GM21723 (cell line): ENCODE measurements at regions not wholly inside any gene's neighbourhood (a gene's known extent, or its start where the extent isn't known, plus 50 kb on each side); places are given as distances from the start of the nearest gene placed in this dataset.

Source experiments
- ATAC-seq: cut with Tn5 transposase; IDR thresholded peaks from one replicate; pipeline ENCODE4 v1.9.1; 2021; ENCODE audit warnings: mild to moderate bottlenecking, moderate library complexity; ENCODE audit not compliant: unreplicated experiment

DNA sequence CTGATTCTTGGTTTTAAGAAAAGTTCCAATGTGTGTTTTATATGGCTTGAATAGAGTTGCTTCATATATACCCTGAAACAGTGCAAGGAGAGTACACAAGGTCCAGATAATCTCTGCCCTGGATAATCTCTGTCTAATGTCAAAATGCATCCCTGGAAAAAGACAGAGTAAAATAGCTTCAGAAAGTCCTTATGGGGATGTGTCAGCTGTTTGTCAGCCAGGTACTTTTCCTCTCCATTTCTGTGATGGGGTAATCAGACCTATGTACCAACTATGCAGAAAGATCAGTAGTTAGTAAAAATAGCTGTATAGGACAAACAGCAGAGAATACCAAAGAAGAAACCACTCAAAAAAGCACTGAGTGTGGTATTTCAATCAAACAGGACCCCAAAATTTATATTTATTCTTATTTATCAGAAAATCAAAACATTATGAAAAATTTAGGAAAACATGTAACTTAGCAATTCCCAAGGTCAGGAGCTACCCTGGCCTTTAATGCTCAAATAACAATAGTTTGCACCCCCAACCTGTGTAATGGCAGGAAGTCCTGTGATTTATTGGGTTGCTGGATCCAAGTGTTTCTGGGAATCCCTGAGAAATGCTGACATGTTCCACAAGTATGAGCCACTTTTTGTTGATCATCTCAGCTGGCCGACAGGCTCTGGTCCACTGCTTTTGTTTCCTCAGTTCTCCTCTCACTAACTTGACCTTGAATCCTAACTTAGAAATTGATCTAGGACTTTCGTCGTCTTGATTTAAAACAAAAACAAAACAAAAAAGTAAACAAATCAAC, 69.6 kb downstream of the MDH1 start:
- no peak for ATAC-seq

GRCh38 chr2:63660060-63660459, 71.3 kb downstream of the MDH1 start:
- no peak for ATAC-seq

- no peak for ATAC-seq
Observed at GRCh38 chr2:63661076-63661475, 72.3 kb downstream of the MDH1 start.

DNA sequence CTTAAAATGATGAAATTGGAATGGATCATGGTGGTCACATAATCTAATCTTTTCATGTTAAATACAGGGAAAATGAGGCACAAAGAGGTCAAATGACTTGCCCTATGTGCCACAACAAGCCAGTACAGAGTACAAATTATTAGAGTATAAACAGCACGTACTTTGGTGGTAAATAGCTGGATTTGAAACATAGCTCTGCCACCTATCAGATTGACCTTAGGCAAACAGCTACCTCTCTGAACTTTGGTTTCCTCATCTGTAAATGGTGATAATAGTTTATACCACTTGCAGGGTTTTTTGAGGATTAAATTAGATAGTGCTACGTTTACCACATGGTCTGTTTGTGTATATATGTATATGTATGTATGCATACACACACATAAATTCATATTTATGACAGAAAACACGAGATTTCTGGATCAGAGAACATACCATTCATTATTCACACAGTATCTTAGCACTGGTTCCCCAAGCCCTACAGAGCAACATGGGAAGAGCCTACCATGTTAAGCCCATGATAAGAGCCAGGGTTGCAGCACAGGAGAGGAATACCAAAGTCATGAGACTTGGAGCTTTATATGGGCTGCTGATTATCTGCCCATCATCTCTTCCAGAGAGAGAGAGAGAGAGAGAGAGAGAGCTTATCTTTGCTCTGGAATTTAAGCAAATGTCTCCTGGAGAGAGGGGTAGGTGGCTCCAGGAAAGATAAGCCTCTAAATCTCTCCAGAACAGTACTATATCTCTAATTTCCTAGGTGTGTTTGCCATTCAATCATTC, 73.5 kb downstream of the MDH1 start:
- ATAC-seq: no peak

DNA sequence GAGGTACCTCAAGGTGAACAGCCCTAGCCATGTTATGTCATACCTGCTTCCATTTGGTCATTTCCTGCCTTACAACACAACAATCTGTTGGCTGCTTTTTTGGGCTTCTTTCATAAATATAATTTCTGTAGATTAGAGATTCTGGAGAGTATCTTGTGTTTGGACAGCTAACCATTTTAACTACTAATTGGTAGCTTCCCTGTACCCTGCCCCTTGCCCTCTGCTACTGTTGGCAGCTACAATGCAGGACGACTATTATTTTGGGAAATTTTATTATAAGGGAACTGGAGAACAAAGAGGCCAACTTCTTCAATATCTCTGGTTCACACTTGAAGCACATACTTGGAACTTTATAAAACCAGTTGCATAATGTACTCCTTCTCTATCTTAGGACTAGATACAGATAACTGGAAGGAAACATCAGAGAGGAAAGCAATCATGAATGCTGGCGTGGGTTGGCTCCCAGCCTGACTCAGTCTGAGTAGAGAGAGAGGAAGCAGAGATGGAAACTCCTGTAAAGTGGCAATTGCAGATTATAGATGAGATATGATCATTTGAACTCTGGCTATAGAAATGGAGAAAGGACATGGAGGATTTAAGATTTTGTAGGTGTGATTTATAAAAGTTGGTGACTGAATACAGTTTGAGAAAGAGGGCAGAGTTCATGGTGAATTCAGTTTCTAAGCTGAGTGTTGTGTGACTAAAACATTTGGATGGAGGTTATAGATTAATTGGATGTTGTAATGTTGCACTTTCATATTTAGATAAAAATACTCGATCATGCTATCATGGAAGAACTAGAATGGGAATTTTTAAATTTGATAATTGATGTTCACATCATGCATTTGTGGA, 74.5 kb downstream of the MDH1 start:
- ATAC-seq: no peak

GRCh38 chr2:63665091-63665490, 76.3 kb downstream of the MDH1 start:
- no peak for ATAC-seq

DNA sequence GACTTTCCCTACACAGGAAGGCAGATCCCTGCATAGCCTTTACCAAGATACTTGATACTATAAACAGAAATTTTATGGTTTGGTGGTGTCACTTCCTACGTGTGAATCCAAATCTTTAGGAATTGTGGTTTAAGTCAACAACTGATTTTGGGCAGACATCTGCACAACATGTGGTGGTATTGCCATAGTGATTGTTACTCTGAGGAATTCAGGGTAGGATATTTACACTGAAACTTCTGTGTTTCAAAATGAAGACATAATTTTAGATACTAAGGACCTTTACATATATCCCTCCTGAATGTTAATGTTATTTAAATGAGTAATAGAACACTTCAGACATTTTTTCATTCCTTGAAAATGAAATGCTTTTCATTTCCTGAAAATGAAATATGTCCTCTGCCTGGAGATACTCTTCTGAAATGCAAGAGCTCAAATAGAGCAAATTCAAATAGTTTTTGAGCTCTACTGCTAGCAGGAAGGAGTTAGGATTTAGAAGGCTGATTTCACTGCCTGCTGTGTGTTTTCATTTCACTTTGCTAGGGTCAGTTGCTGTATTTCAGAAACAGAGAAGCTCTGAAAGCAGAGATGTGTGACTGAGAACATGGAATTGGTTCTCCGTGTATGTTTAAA, 77.2 kb downstream of the MDH1 start:
- no peak for ATAC-seq

GRCh38 chr2:63667132-63667700, 78.5 kb downstream of the MDH1 start:
- no peak for ATAC-seq

GRCh38 chr2:63668000-63668399, 79.2 kb downstream of the MDH1 start:
- no peak for ATAC-seq

DNA sequence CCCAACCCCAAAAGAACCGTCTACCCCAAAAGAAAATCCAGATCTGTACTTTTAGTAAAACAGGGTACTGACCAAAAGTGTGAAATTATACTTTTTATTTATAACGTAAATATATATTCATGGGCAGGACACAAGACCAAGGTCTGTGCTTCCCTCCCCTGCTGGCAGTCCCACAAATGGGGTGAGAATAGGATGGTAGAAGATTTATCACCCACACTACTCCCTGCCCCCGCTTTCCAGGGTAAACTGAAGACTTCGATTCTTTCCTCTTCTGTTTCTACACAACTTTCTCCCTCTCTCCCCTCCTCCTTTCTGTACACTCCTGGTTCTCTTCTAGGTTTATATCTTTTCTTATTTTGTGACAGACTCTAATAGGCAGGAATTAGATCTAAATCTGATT, 79.7 kb downstream of the MDH1 start:
- no peak for ATAC-seq

- no peak for ATAC-seq
Observed at GRCh38 chr2:63669596-63669995, 80.8 kb downstream of the MDH1 start.

DNA sequence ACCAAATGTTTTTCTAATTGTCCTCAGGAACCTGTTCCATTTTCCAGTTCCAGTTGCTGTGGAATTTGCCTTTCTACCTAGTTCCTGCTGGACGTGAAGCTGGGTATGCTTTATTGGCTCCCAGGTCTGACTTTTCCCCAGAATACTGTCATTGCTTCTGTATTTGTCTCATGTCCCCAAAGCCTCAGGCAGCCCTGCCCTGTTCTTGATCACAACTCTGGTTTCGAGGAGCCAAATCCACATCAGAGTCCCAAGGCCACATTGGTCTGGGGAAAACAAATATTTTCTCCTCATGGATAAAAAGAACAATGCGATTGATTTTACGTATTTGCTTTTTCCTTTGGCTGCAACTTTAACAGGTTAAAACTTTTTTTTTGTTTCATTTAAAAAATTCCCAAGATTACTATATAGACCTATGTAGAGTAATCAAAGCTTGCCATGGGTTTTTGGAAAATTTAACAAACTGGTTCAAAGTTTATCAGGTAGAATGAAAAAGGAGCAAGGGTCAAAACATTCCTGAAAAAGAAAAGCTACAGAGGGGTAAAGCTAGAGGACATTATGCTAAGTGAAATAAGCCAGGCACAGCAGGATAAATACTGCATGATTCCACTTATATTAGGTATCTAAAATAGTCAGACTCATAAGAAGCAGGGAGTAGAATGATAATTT, 85.2 kb downstream of the MDH1 start:
- ATAC-seq: no peak

GRCh38 chr2:63675026-63675425, 86.3 kb downstream of the MDH1 start:
- ATAC-seq: no peak

GRCh38 chr2:63676135-63676534, 87.4 kb downstream of the MDH1 start:
- no peak for ATAC-seq

- ATAC-seq: no peak
Observed at GRCh38 chr2:63678085-63678484, 89.3 kb downstream of the MDH1 start.

GRCh38 chr2:63678551-63678950, 89.8 kb downstream of the MDH1 start:
- no peak for ATAC-seq

DNA sequence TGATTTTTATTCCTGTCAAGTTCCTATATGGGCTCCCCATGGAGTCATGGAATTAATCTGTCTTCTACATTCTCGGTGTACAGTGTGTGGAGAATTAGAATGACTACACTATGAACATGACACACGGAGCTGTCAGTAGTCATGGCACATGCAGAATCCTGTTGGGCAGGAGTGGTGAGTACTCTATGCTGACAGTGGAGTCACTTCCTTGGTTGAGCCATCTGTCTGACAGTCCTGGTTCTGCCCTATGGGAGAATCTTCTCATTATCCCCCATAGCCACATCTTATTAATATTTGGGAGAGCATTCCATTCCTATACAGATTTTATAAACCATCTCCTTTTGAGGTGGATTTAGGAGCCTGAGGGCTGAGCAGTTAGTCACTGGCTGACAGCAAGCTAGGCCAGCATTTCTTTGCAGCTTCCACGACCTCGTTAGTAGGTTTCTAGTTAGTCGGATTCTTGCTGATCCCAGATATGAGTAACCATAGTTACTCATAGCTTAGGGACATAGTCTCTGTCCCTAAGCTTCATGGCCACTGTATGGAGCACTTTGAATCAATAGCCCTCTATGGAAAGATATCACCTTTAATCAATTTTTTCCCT, 90.6 kb downstream of the MDH1 start:
- no peak for ATAC-seq

DNA sequence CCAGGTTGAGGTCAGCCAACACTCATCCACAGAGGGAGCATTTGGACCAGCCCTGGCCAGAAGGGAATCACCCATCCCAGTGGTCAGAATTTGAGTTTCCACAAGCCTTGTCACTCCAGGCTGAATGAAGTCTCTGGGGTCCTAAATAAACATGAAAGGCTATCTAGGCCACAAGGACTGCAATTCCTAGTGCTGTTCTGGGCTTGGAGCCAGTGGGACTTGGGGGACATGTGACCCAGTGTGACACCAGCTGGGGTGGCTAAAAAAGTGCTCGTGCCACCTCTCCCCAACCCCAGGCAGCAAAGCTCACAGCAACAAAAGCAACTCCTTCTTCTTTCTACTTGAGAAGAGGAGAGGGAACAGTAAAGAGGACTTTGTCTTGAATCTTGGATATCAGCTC, 91.7 kb downstream of the MDH1 start:
- no peak for ATAC-seq

GRCh38 chr2:63681896-63682295, 93.1 kb downstream of the MDH1 start:
- ATAC-seq: no peak
